Tibial nerve (tissue), 4 donors: ENCODE measurements at regions not wholly inside any gene's neighbourhood (a gene's known extent, or its start where the extent isn't known, plus 50 kb on each side); places are given as distances from the start of the nearest gene placed in this dataset.

ENCODE experiments used
- DNase-seq, 2 donors: peaks; one replicate each; pipeline ENCODE4 v3.0.0-alpha.2; 2019; ENCODE audit warnings: low spot score in 2 of 2
- H3K27ac ChIP-seq, 4 donors: fragments of 200-600 bp; sonication (generic) in 3 of 4; one replicate each; pipeline ENCODE4 v1.5.1; 2017 to 2019; ENCODE audit warnings: mild to moderate bottlenecking in 1 of 4
- H3K27me3 ChIP-seq, 2 donors: fragments of 200-600 bp; sonication (generic) in 1 of 2; one replicate each; pipeline versions ENCODE4 v1.5.1 to v1.6.0; 2017 to 2019
- H3K36me3 ChIP-seq, 3 donors: fragments of 200-600 bp; sonication (generic); one replicate each; pipeline ENCODE4 v1.5.1; 2018 to 2019
- H3K4me1 ChIP-seq, 4 donors: fragments of 200-600 bp; sonication (generic) in 3 of 4; one replicate each; pipeline ENCODE4 v1.5.1; 2017 to 2019
- H3K4me3 ChIP-seq, 4 donors: fragments of 200-600 bp; sonication (generic) in 3 of 4; one replicate each; pipeline ENCODE4 v1.5.1; 2017 to 2019; ENCODE audit warnings: mild to moderate bottlenecking in 1 of 4, moderate library complexity in 1 of 4
- H3K9me3 ChIP-seq, 4 donors: fragments of 200-600 bp; sonication (generic) in 3 of 4; one replicate each; pipeline ENCODE4 v1.5.1; 2017 to 2019
- CTCF ChIP-seq, 5 experiments: fragments of 200-600 bp in 3 of 5; fragments of 450-650 bp in 2 of 5; sonication (generic) in 3 of 5; IDR thresholded peaks; one replicate each; pipeline ENCODE4 v1.5.1; 2016 to 2019; ENCODE audit warnings: antibody characterized with exemption in 5 of 5, mild to moderate bottlenecking in 3 of 5, moderate library complexity in 2 of 5
- EP300 ChIP-seq, 2 donors: sonication (generic); formaldehyde crosslinking; IDR thresholded peaks; one replicate each; pipeline ENCODE4 v1.6.1; 2017; ENCODE audit warnings: antibody characterized with exemption in 2 of 2, mild to moderate bottlenecking in 1 of 2
- POLR2A ChIP-seq, 2 donors: fragments of 450-650 bp; IDR thresholded peaks; one replicate each; pipeline ENCODE4 v1.6.1; 2017; ENCODE audit warnings: antibody characterized with exemption in 2 of 2, mild to moderate bottlenecking in 2 of 2, moderate library complexity in 2 of 2
- WGBS, 2 donors: methylation state at CpG; one replicate each; pipeline ENCODE4 v1.1.5; 2018; 5-methylcytosine and 5-hydroxymethylcytosine counted together

DNA sequence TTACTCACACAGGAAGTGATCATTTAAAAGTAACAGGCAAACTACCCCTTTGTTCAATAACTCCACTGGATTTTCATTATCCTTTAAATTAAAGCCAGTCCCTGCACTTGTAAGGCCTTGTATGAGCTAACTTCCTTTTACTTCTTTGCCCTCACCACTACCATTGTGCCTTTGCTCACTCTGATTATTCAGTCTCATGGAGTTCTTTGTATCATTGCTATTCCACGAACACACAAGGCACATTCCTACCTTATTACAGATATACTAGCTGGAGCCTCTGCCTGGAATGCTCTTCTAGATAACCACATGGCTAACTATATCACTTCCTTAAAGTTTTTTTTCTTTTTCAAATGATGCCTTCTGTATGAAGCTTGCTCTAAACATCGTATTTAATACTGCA, 748.6 kb upstream of the HS3ST5 start:
- H3K27ac ChIP-seq = no peak overlapping the region
- no peaks in the 10 kb centered on the region for H3K27me3 ChIP-seq
- no peaks in the 10 kb centered on the region for H3K36me3 ChIP-seq
- no peak for TF ChIP-seq EP300 (IDR thresholded peaks at IDR 0.05)
- TF ChIP-seq CTCF (IDR thresholded peaks at IDR 0.05) = no peak
- TF ChIP-seq POLR2A (IDR thresholded peaks at IDR 0.05) = no peak
- no peak overlapping the region for H3K4me3 ChIP-seq
- DNase-seq = no peak
- WGBS, 2 donors = 58 to 68% methylated on average over 2 of the region's 2 CpGs
- H3K4me1 ChIP-seq = no peaks in the 10 kb centered on the region
- peaks cover 0 to 6% (median 1%) of the 10 kb centered on the region in 4 donors for H3K9me3 ChIP-seq

DNA sequence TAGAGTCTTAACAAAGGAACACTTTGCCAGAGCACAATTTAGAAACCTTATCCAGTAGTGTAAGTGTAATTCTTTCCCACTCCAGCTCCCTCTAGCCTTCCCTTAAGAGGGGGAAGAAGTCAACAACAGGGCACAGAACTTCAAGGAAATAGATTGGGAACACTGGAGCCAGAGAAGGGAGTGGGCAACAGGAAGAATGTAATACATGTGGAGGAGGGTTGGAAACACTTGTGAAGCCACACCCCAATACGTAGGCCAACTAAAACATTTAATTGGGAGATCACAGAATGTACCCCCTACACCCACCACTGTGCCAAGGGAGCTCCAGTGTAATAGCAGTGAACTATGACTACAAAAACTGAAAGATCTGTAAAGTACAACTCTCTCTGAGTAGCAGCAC, 735.7 kb upstream of the HS3ST5 start:
- H3K27ac ChIP-seq = no peak overlapping the region
- TF ChIP-seq POLR2A (IDR thresholded peaks at IDR 0.05) (no peak), CTCF (IDR thresholded peaks at IDR 0.05) (no peak), EP300 (IDR thresholded peaks at IDR 0.05) (no peak)
- H3K4me1 ChIP-seq = no peaks in the 10 kb centered on the region
- WGBS, 2 donors = 41 to 42% methylated on average over 1 of the region's 1 CpG
- no peaks in the 10 kb centered on the region for H3K36me3 ChIP-seq
- H3K27me3 ChIP-seq = no peaks in the 10 kb centered on the region
- no peaks in the 10 kb centered on the region for H3K9me3 ChIP-seq
- no peak overlapping the region for H3K4me3 ChIP-seq
- no peak for DNase-seq

GRCh38 chr6:115071962-115072361, 729.1 kb upstream of the HS3ST5 start:
- DNase-seq = no peak
- no peaks in the 10 kb centered on the region for H3K36me3 ChIP-seq
- no peak for TF ChIP-seq POLR2A (IDR thresholded peaks at IDR 0.05)
- no peaks in the 10 kb centered on the region for H3K27me3 ChIP-seq
- peaks cover 0 to 9% (median 0%) of the 10 kb centered on the region in 4 donors for H3K9me3 ChIP-seq
- no peaks in the 10 kb centered on the region for H3K4me1 ChIP-seq
- WGBS, 2 donors = 50 to 61% methylated on average over 1 of the region's 1 CpG
- H3K27ac ChIP-seq = no peak overlapping the region
- H3K4me3 ChIP-seq = no peak overlapping the region

GRCh38 chr6:115067690-115068447, 725.0 kb upstream of the HS3ST5 start:
- TF ChIP-seq POLR2A (IDR thresholded peaks at IDR 0.05) (no peak), EP300 (IDR thresholded peaks at IDR 0.05) (no peak), CTCF (IDR thresholded peaks at IDR 0.05) (no peak)
- Histone ChIP-seq H3K9me3 (peaks cover 0 to 9% (median 0%) of the 10 kb centered on the region in 4 donors), H3K27me3 (no peaks in the 10 kb centered on the region), H3K27ac (no peak overlapping the region), H3K4me1 (no peaks in the 10 kb centered on the region), H3K36me3 (no peaks in the 10 kb centered on the region), H3K4me3 (no peak overlapping the region)
- WGBS, 2 donors = 67 to 68% methylated on average over 6 of the region's 6 CpGs
- DNase-seq = no peak

DNA sequence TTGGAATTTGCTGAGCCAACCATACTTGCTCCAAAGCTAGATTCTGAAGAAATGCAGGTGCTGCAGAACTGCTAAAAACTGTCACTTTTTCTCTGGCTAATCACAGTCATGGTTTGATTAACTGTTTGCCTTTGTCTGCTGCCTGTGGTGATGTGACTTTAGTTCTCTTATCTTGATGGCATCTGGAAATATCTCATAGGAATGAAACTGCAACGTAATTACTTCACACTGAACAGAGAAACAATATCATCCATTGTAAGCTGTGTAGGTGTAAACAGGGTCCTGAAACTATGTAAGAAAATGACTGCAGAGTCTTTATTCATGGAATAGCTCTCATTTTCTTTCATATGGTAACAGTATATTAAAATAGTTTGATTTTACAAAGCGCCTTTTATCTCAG, 721.9 kb upstream of the HS3ST5 start:
- no peak overlapping the region for H3K4me3 ChIP-seq
- no peaks in the 10 kb centered on the region for H3K4me1 ChIP-seq
- WGBS, 2 donors = 36 to 39% methylated on average over 2 of the region's 2 CpGs
- TF ChIP-seq CTCF (IDR thresholded peaks at IDR 0.05) = no peak
- TF ChIP-seq EP300 (IDR thresholded peaks at IDR 0.05) = no peak
- TF ChIP-seq POLR2A (IDR thresholded peaks at IDR 0.05) = no peak
- H3K27ac ChIP-seq = no peak overlapping the region
- H3K36me3 ChIP-seq = no peaks in the 10 kb centered on the region
- H3K9me3 ChIP-seq = no peaks in the 10 kb centered on the region
- no peak for DNase-seq
- no peaks in the 10 kb centered on the region for H3K27me3 ChIP-seq
